Vagina (tissue), 2 donors: ENCODE measurements at regions not wholly inside any gene's neighbourhood (a gene's known extent, or its start where the extent isn't known, plus 50 kb on each side); places are given as distances from the start of the nearest gene placed in this dataset.

ENCODE experiments used
- CTCF ChIP-seq, 3 experiments: fragments of 450-650 bp in 2 of 3; fragments of 200-600 bp in 1 of 3; sonication (generic) in 1 of 3; IDR thresholded peaks; one replicate each; pipeline ENCODE4 v1.5.1; 2017 to 2019; ENCODE audit warnings: antibody characterized with exemption in 3 of 3, mild to moderate bottlenecking in 2 of 3, moderate library complexity in 2 of 3
- POLR2A ChIP-seq, 2 donors: fragments of 450-650 bp; IDR thresholded peaks; one replicate each; pipeline ENCODE4 v1.6.1; 2017; ENCODE audit warnings: antibody characterized with exemption in 2 of 2, mild to moderate bottlenecking in 2 of 2, moderate library complexity in 2 of 2

- TF ChIP-seq CTCF (IDR thresholded peaks at IDR 0.05) (no peak), POLR2A (IDR thresholded peaks at IDR 0.05) (no peak)
Measured at GRCh38 chr1:30476911-30477459, 246.4 kb downstream of the MATN1 start.
